ENCODE measurements at regions not wholly inside any gene's neighbourhood (a gene's known extent, or its start where the extent isn't known, plus 50 kb on each side); places are given as distances from the start of the nearest gene placed in this dataset.
"Not testable (repeated sequence)": the region's sequence is repeated elsewhere in the genome, so short reads cannot be mapped to it uniquely, and the experiment has no call there.

DNA sequence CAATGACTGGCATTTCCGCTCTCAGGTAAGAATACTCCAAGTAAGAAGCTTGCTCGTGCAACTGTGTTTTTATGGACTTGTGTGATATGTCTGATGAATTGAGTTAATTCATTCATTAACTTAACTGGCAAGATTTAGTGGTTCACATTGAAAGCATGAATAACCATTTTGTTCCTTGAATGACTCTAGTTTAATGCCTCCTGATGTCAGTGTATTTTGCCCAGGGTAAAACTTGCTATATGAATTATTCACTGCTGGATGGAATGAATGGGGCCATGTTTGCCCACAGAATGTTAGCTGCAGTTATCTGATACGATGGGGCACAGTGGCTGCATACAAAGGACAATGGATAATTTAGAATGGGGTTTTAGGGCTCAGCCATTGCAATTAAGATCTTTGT lies 124.1 kb downstream of the ZNF365 start:
- no peak for DNase-seq (ENCODE audit: low read depth)

DNA sequence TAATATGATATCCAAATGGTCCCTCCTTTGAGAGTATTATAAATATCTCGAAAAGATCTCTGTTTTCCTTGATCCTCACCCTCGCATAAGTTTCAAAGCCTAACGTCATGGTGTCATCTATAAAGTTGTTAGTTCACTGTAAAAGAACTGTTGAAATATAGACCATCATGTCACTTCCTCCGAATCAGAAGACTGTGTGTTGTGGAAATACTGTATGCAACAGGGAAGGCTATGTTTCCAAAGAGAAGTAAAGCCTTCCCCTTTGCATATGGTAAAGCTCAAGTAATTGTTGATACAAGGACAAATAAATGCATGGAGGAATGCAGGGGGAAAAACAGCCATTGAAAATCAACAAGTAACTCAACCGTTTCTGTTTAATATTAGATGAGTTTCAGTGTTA lies 125.9 kb downstream of the ZNF365 start:
- DNase-seq (ENCODE audit: low read depth) = not testable (repeated sequence)

- no peak for DNase-seq (ENCODE audit: low read depth)
Observed at GRCh38 chr10:62501547-62501946, 127.4 kb downstream of the ZNF365 start.

GRCh38 chr10:62502995-62503613 lies 128.9 kb downstream of the ZNF365 start:
- no peak for DNase-seq (ENCODE audit: low read depth)

- DNase-seq (ENCODE audit: low read depth) = no peak
Observed at GRCh38 chr10:62503872-62504271, 129.7 kb downstream of the ZNF365 start.

GRCh38 chr10:62506371-62506770 lies 132.2 kb downstream of the ZNF365 start:
- no peak for DNase-seq (ENCODE audit: low read depth)

GRCh38 chr10:62511238-62511637 lies 137.1 kb downstream of the ZNF365 start:
- DNase-seq (ENCODE audit: low read depth) = no peak

DNA sequence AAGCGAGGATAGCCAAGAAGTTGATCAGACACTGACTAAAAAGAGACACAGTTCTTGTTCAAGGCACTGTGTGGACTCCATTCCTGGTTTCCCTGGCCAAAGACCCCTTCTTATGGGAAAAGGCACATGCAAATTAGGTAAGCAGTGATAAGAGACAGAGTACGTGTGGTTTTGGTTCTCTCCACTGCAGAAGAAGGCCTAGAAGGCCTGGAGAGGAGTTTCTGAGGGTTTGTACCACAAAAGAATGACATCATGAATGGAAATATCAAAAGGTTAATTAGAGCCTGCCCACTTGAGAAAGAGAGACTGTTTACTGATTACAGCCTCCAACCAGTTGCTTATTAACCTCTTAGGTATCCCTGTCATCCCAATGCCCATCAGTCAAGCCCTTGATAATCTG lies 137.5 kb downstream of the ZNF365 start:
- no peak for DNase-seq (ENCODE audit: low read depth)

- no peak for DNase-seq (ENCODE audit: low read depth)
Observed at GRCh38 chr10:62512732-62513475, 138.7 kb downstream of the ZNF365 start.

DNA sequence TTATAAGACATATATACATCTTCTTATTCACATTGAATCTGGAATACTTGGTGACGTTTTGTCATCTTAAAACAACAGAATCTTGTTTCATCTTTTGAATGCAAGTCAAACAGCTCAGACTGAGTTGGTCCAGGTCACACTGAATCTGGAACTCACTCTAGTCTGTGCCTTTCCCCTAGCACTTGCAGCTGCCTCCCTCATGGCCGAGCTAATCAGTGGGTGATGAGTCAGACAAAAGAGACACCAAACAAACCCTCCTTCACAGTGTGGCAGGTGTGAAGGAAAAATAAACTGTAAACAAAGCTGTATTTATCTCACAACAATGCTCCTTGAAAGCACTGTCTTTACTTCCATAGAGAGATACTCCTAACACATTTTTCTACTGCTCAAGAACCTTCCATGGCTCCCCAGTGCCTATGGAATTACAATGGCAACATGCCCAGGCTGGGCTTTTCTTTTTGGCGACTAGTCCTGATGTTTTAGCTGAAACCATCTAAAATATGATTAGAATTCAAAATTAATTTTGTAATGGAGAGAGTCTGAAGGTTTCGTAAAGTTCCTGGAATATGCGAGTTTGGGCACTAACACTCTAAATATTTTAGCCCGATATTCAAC lies 140.0 kb downstream of the ZNF365 start:
- no peak for DNase-seq (ENCODE audit: low read depth)

- DNase-seq (ENCODE audit: low read depth) = no peak
Observed at GRCh38 chr10:62517252-62517651, 143.1 kb downstream of the ZNF365 start.

DNA sequence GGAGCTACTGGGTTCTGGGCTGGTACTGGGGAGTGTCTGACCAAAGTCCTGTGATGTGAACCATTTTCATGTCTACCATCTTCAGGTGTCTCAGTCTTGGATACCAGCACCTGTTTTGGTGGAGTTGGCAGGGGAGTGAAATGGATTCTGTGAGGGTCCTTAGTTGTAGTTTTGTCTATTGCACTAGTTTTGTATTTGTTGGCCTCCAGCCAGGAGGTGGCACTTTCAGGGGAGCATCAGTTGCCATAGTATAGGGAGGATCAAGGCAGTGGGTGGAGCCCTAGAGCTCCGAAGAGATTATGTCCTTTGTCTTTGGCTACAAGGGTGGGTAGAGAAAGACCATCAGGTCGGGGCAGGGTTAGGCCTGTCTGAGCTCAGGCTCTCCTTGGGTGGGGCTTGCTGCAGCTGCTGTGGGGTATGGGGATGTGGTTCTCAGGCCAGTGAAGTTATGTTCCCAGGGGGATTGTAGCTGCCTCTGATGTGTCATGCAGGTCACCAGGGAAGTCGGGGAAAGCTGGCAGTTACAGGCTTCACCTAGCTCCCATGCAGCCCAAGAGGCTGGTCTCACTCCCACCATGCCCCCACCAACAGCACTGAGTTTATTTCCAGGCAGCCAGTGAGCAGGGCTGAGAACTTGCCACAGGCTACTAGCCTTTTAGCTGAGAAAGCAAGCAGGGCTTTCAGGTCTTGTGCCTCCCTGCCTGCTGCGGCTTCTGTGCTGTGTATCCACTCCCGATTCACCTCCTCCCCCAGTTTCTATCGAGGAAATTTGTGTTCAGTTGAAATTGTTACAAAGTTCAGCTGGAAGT lies 153.1 kb downstream of the ZNF365 start:
- no peak for DNase-seq (ENCODE audit: low read depth)

DNA sequence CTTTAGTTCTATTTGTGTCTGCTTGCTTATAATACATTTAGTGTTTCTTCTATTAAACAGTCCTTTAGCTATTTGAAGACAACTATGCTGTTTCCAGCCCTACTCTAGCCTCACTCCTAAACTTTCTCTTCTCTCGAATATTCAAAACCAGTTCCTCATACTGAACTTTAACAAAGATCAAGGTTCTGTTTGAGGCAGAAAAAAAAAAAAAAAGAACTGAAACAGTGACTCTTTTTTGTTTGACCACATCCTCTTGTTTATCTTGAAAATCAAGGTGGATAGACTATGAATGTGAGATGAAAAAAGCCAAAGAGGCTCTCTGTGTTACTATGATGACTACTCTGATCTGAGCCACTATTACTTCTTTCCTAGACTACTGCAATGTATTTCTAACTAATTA lies 154.3 kb downstream of the ZNF365 start:
- no peak for DNase-seq (ENCODE audit: low read depth)

- no peak for DNase-seq (ENCODE audit: low read depth)
Observed at GRCh38 chr10:62529396-62529795, 155.2 kb downstream of the ZNF365 start.

- no peak for DNase-seq (ENCODE audit: low read depth)
Observed at GRCh38 chr10:62534031-62534430, 159.9 kb downstream of the ZNF365 start.

GRCh38 chr10:62538606-62539005 lies 164.4 kb downstream of the ZNF365 start:
- no peak for DNase-seq (ENCODE audit: low read depth)

GRCh38 chr10:62540389-62540788 lies 166.2 kb downstream of the ZNF365 start:
- no peak for DNase-seq (ENCODE audit: low read depth)

GRCh38 chr10:62541811-62542210 lies 167.6 kb downstream of the ZNF365 start:
- DNase-seq (ENCODE audit: low read depth) = no peak

DNA sequence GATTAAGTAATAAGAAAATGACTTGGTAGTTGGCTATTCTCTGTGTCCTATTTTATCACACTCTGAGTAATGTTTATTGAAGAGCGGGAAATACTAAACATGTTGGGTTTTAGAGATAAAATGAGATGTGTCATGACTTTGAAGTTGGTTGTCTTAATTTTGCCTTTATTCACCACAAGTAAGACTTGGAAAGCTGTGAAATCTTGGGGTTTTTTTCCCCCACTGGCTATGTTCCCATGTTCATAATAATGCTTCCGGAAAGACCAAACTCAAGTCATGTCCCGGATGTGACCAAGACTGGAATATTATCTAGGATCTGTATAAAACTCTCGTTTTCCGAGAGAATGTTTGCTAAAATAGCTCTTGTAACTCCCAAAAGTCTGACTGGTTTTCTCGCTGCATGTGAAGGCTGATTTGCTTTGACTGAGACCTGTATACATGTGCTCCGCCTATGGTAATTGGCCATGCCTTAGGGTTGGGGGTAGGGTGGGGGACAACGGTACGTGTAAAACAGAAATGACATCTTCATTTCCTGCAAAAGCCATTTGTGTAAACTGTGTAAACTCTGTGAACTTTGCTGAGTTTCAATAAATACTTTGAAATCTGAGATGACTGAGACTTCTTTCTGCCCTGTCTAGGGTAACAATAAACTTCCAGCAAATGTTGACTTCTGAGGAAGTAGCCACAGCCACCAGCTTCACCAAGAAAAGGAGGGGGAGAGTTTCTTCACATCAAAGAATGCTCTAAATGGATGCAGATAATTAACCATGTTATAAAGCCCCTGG lies 169.6 kb downstream of the ZNF365 start:
- DNase-seq (ENCODE audit: low read depth) = no peak

GRCh38 chr10:62545160-62546066 lies 171.2 kb downstream of the ZNF365 start:
- DNase-seq (ENCODE audit: low read depth) = no peak

DNA sequence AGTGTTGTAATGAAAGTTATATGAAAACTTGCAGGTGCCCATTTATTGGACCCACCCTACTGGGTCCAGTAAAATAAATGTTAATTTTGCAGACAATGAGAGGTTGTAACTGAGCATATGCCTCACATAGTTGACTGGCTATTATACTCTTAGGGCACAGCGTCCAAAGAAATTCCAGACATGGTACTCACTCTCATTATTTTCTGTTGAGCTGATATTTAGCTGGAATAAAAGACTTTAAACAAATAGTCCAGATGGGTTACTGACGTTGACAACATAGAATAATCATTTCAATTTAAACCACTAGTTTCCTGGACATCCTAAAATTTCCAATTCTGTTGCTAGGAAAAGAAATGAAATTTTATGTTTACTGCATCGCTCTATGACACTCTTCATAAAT lies 174.5 kb downstream of the ZNF365 start:
- no peak for DNase-seq (ENCODE audit: low read depth)
